Endothelial cell of umbilical vein (primary cell): ENCODE measurements at regions not wholly inside any gene's neighbourhood (a gene's known extent, or its start where the extent isn't known, plus 50 kb on each side); places are given as distances from the start of the nearest gene placed in this dataset.

Experiments
- BruUV-seq: library from RNA; stranded (reverse); fragments of 400-500 nt; replicated peaks from 2 replicates; lab custom pipeline; 2021; lab: Mats Ljungman, UMichigan
- CTCF ChIA-PET: fragments of 300-600, 350-600 bp; sonication (Branson Sonifier 250); formaldehyde crosslinking; loops from one replicate; lab custom pipeline; 2021; ENCODE audit warnings: antibody characterized with exemption, inconsistent platforms; lab: Charles Lee
- POLR2A ChIA-PET: fragments of 300-600, 350-600 bp; sonication (Branson Sonifier 250); formaldehyde crosslinking; loops from one replicate; lab custom pipeline; 2021; ENCODE audit warnings: antibody characterized with exemption, inconsistent platforms; lab: Charles Lee
- DNase-seq: peaks from one replicate; pipeline ENCODE4 v3.0.0-alpha.2; 2011; ENCODE audit warnings: low read depth, low spot score
- FAIRE-seq: peaks from 2 replicates; lab custom pipeline; 2011; peaks lifted over from hg19 to GRCh38; lab: Jason Lieb, UNC
- H2AFZ ChIP-seq: 2 replicates; pipeline ENCODE4 v1.6.0; 2012; ENCODE audit warnings: low read depth, low read length, control low read depth, inconsistent platforms
- H3K27ac ChIP-seq: 2 replicates; pipeline ENCODE4 v1.5.1; 2011; ENCODE audit warnings: low read depth, mild to moderate bottlenecking, control low read depth, low read length, moderate library complexity; ENCODE audit not compliant: insufficient read depth
- H3K27me3 ChIP-seq, 2 experiments: 2 replicates each; pipeline versions ENCODE4 v1.6.0 to v1.6.1; 2011; ENCODE audit warnings: low read length in 2 of 2, mixed read lengths in 1 of 2; ENCODE audit not compliant: control insufficient read depth in 2 of 2, insufficient read depth in 2 of 2
- H3K36me3 ChIP-seq, 2 experiments: 2 replicates in 1 of 2; 3 replicates in 1 of 2; pipeline ENCODE4 v1.5.1; 2011; ENCODE audit warnings: low read length in 2 of 2, mild to moderate bottlenecking in 1 of 2, moderate library complexity in 1 of 2; ENCODE audit not compliant: control insufficient read depth in 2 of 2, insufficient read depth in 2 of 2; ENCODE audit errors: extremely low read depth in 1 of 2
- H3K4me1 ChIP-seq: 3 replicates; pipeline ENCODE4 v1.5.1; 2011; ENCODE audit warnings: mild to moderate bottlenecking, low read length; ENCODE audit not compliant: control insufficient read depth, insufficient read depth; ENCODE audit errors: extremely low read depth
- H3K4me2 ChIP-seq: 2 replicates; pipeline ENCODE4 v1.6.1; 2011; ENCODE audit warnings: low read length, control low read depth, mixed read lengths; ENCODE audit not compliant: insufficient read depth
- H3K4me3 ChIP-seq, 3 experiments: fragments of 200-600 bp in 1 of 3; sonication (generic), shearing (Covaris generic) in 1 of 3; replicated peaks in 1 of 3; 2 replicates each; pipeline ENCODE4 v1.5.1; 2011 to 2016; ENCODE audit warnings: control low read depth in 3 of 3, low read length in 3 of 3, mild to moderate bottlenecking in 2 of 3, inconsistent platforms in 1 of 3, low read depth in 1 of 3, moderate library complexity in 1 of 3; ENCODE audit not compliant: insufficient read depth in 1 of 3
- H3K79me2 ChIP-seq: 2 replicates; pipeline ENCODE4 v1.6.0; 2012; ENCODE audit warnings: low read length, inconsistent platforms; ENCODE audit not compliant: control insufficient read depth, insufficient read depth
- H3K9ac ChIP-seq: replicated peaks from 2 replicates; pipeline ENCODE3; 2011; ENCODE audit warnings: low read length, control low read depth; ENCODE audit not compliant: insufficient read depth; ENCODE audit errors: extremely low read depth
- H3K9me1 ChIP-seq: replicated peaks from 3 replicates; pipeline ENCODE4 v1.6.0; 2011; ENCODE audit warnings: mild to moderate bottlenecking, low read length; ENCODE audit not compliant: control insufficient read depth, insufficient read depth; ENCODE audit errors: extremely low read depth
- H3K9me3 ChIP-seq: replicated peaks from 2 replicates; pipeline ENCODE4 v1.5.1; 2012; ENCODE audit warnings: low read length, inconsistent platforms; ENCODE audit not compliant: control insufficient read depth, insufficient read depth
- H4K20me1 ChIP-seq: replicated peaks from 2 replicates; pipeline ENCODE3; 2011; ENCODE audit warnings: mild to moderate bottlenecking, low read length; ENCODE audit not compliant: control insufficient read depth, insufficient read depth; ENCODE audit errors: extremely low read depth
- CTCF ChIP-seq, 2 donors: IDR thresholded peaks; 1 replicate in 1 of 2; 2 replicates in 1 of 2; pipeline ENCODE4 v1.5.1; 2011; ENCODE audit warnings: low read length in 2 of 2, mild to moderate bottlenecking in 2 of 2, moderate library complexity in 2 of 2, control low read depth in 1 of 2, inconsistent platforms in 1 of 2, low read depth in 1 of 2; ENCODE audit not compliant: insufficient read depth in 1 of 2; ENCODE audit errors: extremely low read depth in 1 of 2
- EZH2 ChIP-seq: IDR thresholded peaks from 2 replicates; pipeline ENCODE4 v1.6.1; 2012; ENCODE audit warnings: borderline replicate concordance, low read depth, mild to moderate bottlenecking, moderate library complexity, low read length, inconsistent platforms; ENCODE audit not compliant: severe bottlenecking
- FOS ChIP-seq: IDR thresholded peaks from 2 replicates; pipeline ENCODE4 v1.6.1; 2011; ENCODE audit warnings: mild to moderate bottlenecking, low read length, moderate library complexity, borderline replicate concordance; ENCODE audit not compliant: insufficient read depth
- GATA2 ChIP-seq: IDR thresholded peaks from 2 replicates; pipeline ENCODE4 v1.7.0; 2011; ENCODE audit warnings: low read depth, mild to moderate bottlenecking, moderate library complexity, mixed read lengths, low read length; ENCODE audit not compliant: insufficient read length, insufficient read depth
- JUN ChIP-seq: IDR thresholded peaks from 2 replicates; pipeline ENCODE4 v1.6.1; 2011; ENCODE audit warnings: borderline replicate concordance, low read depth; ENCODE audit not compliant: insufficient read length, insufficient read depth
- MAX ChIP-seq: IDR thresholded peaks from 2 replicates; pipeline ENCODE4 v1.6.1; 2011; ENCODE audit not compliant: insufficient read depth, insufficient read length
- MYC ChIP-seq: IDR thresholded peaks from one replicate; pipeline ENCODE4 v1.6.1; 2011; ENCODE audit warnings: mild to moderate bottlenecking, low read depth, low read length
- POLR2A ChIP-seq: IDR thresholded peaks from 2 replicates; pipeline ENCODE4 v1.6.1; 2012; ENCODE audit warnings: low read depth, mild to moderate bottlenecking, control low read depth, low read length
- POLR2AphosphoS5 ChIP-seq: IDR thresholded peaks from 2 replicates; pipeline ENCODE4 v1.6.1; 2012; ENCODE audit warnings: low read depth, mild to moderate bottlenecking, control low read depth, low read length, moderate library complexity; ENCODE audit not compliant: insufficient read depth
- dilution Hi-C: fragments of 300-500 bp; cut with MboI; formaldehyde crosslinking; loops from one replicate; pipeline ENCODE4 v1.15.0; 2019; ENCODE audit warnings: low sequenced_read_pairs; ENCODE audit not compliant: extremely low pct_ligation_motif_present
- intact Hi-C: fragments of 100-400 bp; cut with micrococcal nuclease; formaldehyde crosslinking; loops from one replicate; pipeline ENCODE4 v1.10.0; 2022

- Histone ChIP-seq H3K9me1 (no peaks in the 10 kb centered on the region), H3K27ac (no peak overlapping the region), H3K36me3 (no peaks in the 10 kb centered on the region), H3K4me3 (no peak overlapping the region), H3K9me3 (no peaks in the 10 kb centered on the region), H3K27me3 (peaks cover 0 to 3% of the 10 kb centered on the region in 2 experiments), H3K9ac (no peak overlapping the region), H3K79me2 (no peaks in the 10 kb centered on the region), H4K20me1 (no peaks in the 10 kb centered on the region), H3K4me2 (no peak overlapping the region), H2AFZ (no peak overlapping the region), H3K4me1 (no peaks in the 10 kb centered on the region)
- dilution Hi-C loops (no loop called here), intact Hi-C loops (no loop called here)
- no peak for TF ChIP-seq MAX
- no peak for TF ChIP-seq FOS
- TF ChIP-seq GATA2, result no peak
- no peak for TF ChIP-seq POLR2AphosphoS5
- TF ChIP-seq POLR2A, result no peak
- no peak for TF ChIP-seq JUN
- no peak for TF ChIP-seq CTCF (IDR thresholded peaks at IDR 0.05; ENCODE audit: extremely low read depth in 1 of 2, insufficient read depth in 1 of 2, low read depth in 1 of 2, low read length in 2 of 2)
- TF ChIP-seq EZH2, result no peak
- no peak for TF ChIP-seq MYC
- CTCF ChIA-PET, result interaction anchor here (1.1 kb wide), 1 partner anchor 39 kb away, joined by 4 read pairs; no protein-coding TSS in a partner anchor
- POLR2A ChIA-PET, result interaction anchor here (0.6 kb wide), 1 partner anchor 422 kb away, joined by 3 read pairs; no protein-coding TSS in a partner anchor
- BruUV-seq, result no TSS peak
- DNase-seq (no peak), FAIRE-seq (no peak)
These were observed 513.0 kb downstream of the PTPRC start for GRCh38 chr1:199151634-199152425.
